Tibial artery (tissue), 4 donors: ENCODE measurements at regions not wholly inside any gene's neighbourhood (a gene's known extent, or its start where the extent isn't known, plus 50 kb on each side); places are given as distances from the start of the nearest gene placed in this dataset.

Experiments
- DNase-seq, 2 donors: peaks; one replicate each; pipeline ENCODE4 v3.0.0-alpha.2; 2019
- H3K27ac ChIP-seq, 2 donors: fragments of 200-600 bp; sonication (generic) in 1 of 2; 1 replicate in 1 of 2; 2 replicates in 1 of 2; pipeline ENCODE4 v1.5.1; 2018 to 2019; ENCODE audit warnings: mild to moderate bottlenecking in 1 of 2
- H3K27me3 ChIP-seq, 2 donors: fragments of 200-600 bp; sonication (generic) in 1 of 2; one replicate each; pipeline versions ENCODE4 v1.5.1 to v1.6.0; 2016 to 2019
- H3K36me3 ChIP-seq, 3 donors: fragments of 200-600 bp; sonication (generic) in 2 of 3; one replicate each; pipeline ENCODE4 v1.5.1; 2016 to 2019; ENCODE audit warnings: mild to moderate bottlenecking in 2 of 3
- H3K4me1 ChIP-seq, 4 donors: fragments of 200-600 bp; sonication (generic) in 2 of 4; 1 replicate in 3 of 4; 2 replicates in 1 of 4; pipeline ENCODE4 v1.5.1; 2016 to 2019
- H3K4me3 ChIP-seq, 2 donors: fragments of 200-600 bp; sonication (generic) in 1 of 2; 1 replicate in 1 of 2; 2 replicates in 1 of 2; pipeline ENCODE4 v1.5.1; 2018 to 2019; ENCODE audit warnings: mild to moderate bottlenecking in 2 of 2
- H3K9me3 ChIP-seq, 3 donors: fragments of 200-600 bp; sonication (generic) in 1 of 3; one replicate each; pipeline ENCODE4 v1.5.1; 2016 to 2019
- intact Hi-C: fragments of 100-400 bp; cut with DNase I; formaldehyde crosslinking; loops from one replicate; pipeline ENCODE4 v1.15.0; 2023; ENCODE audit warnings: low total_unique reads
- TF ChIP-seq, protein P1 (sequence below), 2 experiments: fragments of 200-600 bp in 1 of 2; fragments of 450-650 bp in 1 of 2; IDR thresholded peaks; one replicate each; pipeline ENCODE4 v1.5.1; 2017 to 2019; ENCODE audit warnings: antibody characterized with exemption in 2 of 2, mild to moderate bottlenecking in 1 of 2, moderate library complexity in 1 of 2

DNA sequence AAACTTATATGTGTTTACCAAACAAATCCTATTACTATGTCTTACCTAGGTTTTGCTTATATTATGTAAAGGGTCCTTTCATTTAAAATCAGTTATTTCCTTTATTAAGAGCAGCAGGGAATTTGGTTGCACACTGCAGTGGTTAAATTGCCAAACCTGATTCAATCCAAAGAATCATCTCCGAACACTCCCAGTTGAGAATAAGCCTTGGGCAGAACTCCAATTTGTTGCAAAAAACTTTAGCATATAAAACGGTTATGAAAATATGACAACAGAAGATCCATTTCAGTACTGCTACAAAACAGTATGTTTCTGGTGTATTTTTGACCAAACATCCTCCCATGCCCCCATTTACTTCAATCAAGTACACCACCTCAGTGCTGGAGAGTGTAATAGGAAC is 587.0 kb upstream of the GRAMD2B start:
- Histone ChIP-seq H3K36me3 (no peaks in the 10 kb centered on the region), H3K4me3 (no peak overlapping the region), H3K27ac (no peak overlapping the region), H3K9me3 (no peaks in the 10 kb centered on the region), H3K27me3 (no peaks in the 10 kb centered on the region), H3K4me1 (peaks cover 0 to 5% (median 0%) of the 10 kb centered on the region in 4 donors)
- TF ChIP-seq, protein P1, sequence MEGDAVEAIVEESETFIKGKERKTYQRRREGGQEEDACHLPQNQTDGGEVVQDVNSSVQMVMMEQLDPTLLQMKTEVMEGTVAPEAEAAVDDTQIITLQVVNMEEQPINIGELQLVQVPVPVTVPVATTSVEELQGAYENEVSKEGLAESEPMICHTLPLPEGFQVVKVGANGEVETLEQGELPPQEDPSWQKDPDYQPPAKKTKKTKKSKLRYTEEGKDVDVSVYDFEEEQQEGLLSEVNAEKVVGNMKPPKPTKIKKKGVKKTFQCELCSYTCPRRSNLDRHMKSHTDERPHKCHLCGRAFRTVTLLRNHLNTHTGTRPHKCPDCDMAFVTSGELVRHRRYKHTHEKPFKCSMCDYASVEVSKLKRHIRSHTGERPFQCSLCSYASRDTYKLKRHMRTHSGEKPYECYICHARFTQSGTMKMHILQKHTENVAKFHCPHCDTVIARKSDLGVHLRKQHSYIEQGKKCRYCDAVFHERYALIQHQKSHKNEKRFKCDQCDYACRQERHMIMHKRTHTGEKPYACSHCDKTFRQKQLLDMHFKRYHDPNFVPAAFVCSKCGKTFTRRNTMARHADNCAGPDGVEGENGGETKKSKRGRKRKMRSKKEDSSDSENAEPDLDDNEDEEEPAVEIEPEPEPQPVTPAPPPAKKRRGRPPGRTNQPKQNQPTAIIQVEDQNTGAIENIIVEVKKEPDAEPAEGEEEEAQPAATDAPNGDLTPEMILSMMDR (IDR thresholded peaks at IDR 0.05), result no peak
- intact Hi-C loops, result no loop called here
- no peak for DNase-seq

DNA sequence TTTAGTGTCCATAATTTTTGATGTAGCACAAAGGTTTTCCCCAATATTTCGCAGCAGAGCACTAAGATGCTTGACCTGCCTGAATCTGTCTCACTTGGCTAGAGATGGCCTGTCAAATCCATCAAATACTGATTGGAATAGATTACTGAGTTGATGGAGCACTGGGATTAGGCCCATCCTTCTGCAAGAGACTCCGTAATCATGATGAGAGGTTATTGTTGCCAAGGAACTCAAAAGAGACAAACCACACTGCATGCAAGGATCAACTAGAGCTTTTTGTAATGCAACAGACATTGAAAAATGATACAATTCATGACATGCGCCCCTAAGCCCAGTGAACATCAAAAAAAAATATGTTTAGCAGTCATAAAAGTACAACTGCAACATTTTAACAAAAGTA is 585.3 kb upstream of the GRAMD2B start:
- intact Hi-C loops, result no loop called here
- TF ChIP-seq, protein P1 (IDR thresholded peaks at IDR 0.05), result no peak
- Histone ChIP-seq H3K4me3 (no peak overlapping the region), H3K9me3 (no peaks in the 10 kb centered on the region), H3K36me3 (no peaks in the 10 kb centered on the region), H3K4me1 (peaks cover 0 to 5% (median 0%) of the 10 kb centered on the region in 4 donors), H3K27ac (no peak overlapping the region), H3K27me3 (no peaks in the 10 kb centered on the region)
- no peak for DNase-seq

DNA sequence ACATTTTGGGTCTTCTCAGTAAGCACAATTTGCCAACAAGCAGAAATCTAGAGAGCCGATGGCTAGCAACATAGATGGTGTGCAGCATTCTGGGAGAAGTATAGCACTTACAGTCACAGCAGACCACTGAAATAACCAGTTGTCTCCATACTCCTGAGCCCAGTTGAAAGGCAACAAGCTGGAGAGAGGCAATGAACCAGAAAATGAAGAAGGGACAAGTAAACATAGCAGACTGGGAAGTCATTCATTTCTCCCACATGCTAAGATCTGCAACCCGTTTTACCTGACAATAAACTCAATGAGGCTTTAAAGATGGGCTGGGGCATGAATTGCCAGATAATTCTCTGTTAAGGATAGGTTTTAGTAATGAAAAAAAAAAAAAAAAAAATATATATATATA is 575.6 kb upstream of the GRAMD2B start:
- Histone ChIP-seq H3K4me1 (no peaks in the 10 kb centered on the region), H3K36me3 (no peaks in the 10 kb centered on the region), H3K27me3 (no peaks in the 10 kb centered on the region), H3K27ac (no peak overlapping the region), H3K9me3 (no peaks in the 10 kb centered on the region), H3K4me3 (no peak overlapping the region)
- intact Hi-C loops, result no loop called here
- no peak for DNase-seq
- TF ChIP-seq, protein P1 (IDR thresholded peaks at IDR 0.05), result no peak

DNA sequence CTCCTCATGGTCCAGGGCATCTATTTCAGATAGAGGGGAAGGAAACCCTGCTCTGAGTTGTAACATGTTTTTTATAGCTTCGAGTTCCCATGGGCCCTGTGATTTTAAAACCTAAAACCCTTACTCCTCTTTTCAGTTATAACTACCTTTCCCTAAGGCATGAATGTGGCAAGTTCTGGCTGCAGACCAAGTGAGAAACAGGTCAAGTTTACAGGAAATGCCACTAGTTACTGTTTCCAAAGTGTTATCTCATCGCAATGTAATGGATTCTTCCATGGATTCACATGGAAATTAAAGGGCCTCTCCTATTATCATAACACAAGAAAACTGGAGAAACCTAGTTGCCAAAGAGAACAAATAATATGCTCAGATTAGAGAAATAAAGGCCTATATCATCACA is 574.5 kb upstream of the GRAMD2B start:
- intact Hi-C loops, result no loop called here
- TF ChIP-seq, protein P1 (IDR thresholded peaks at IDR 0.05), result no peak
- Histone ChIP-seq H3K27ac (no peak overlapping the region), H3K4me1 (no peaks in the 10 kb centered on the region), H3K27me3 (no peaks in the 10 kb centered on the region), H3K9me3 (no peaks in the 10 kb centered on the region), H3K36me3 (no peaks in the 10 kb centered on the region), H3K4me3 (no peak overlapping the region)
- no peak for DNase-seq

DNA sequence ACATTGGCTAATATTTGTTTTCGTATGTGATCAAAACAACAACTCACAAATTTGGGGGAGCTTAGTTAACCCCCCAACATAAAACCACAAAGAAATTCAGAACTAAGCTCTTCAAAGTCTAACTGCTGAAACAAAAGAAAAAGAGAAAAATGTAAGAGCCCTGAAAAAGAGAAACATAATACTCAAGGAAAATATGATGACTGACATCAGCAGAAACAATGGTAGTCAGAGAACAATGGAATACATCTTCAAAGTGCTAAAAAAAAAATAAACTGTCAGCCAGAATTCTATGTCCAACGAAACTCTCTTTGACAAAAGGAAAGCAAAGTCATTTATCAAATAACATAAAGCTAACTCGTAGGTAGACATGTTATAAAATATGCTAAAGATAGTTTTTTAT is 566.3 kb upstream of the GRAMD2B start:
- Histone ChIP-seq H3K27ac (no peak overlapping the region), H3K4me1 (no peaks in the 10 kb centered on the region), H3K27me3 (no peaks in the 10 kb centered on the region), H3K4me3 (no peak overlapping the region), H3K36me3 (no peaks in the 10 kb centered on the region), H3K9me3 (no peaks in the 10 kb centered on the region)
- no peak for DNase-seq
- TF ChIP-seq, protein P1 (IDR thresholded peaks at IDR 0.05), result no peak
- intact Hi-C loops, result no loop called here

DNA sequence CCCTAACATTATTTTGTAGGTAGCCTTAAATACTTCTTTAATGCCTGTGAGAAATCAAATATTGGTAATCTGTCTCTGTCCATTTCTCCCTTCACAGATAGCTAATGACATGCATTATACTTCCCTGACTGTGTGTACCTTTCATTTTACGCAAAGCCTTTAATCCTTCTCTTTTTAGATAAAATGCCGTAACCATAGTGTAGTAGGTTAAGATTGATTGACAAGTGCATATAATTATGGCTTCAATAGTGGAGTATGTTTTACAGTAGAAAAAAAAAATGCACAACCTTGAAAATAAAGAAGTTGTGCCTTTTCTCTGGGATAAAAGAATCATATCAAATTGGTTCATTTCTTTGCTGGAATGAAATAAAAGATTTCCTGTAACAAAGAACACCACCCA is 559.6 kb upstream of the GRAMD2B start:
- Histone ChIP-seq H3K9me3 (no peaks in the 10 kb centered on the region), H3K4me1 (no peaks in the 10 kb centered on the region), H3K27ac (no peak overlapping the region), H3K36me3 (no peaks in the 10 kb centered on the region), H3K4me3 (no peak overlapping the region), H3K27me3 (no peaks in the 10 kb centered on the region)
- no peak for DNase-seq
- TF ChIP-seq, protein P1 (IDR thresholded peaks at IDR 0.05), result no peak
- intact Hi-C loops, result no loop called here
